NB4 (cell line): ENCODE measurements at regions not wholly inside any gene's neighbourhood (a gene's known extent, or its start where the extent isn't known, plus 50 kb on each side); places are given as distances from the start of the nearest gene placed in this dataset.

ENCODE experiments used
- CTCF ChIP-seq: IDR thresholded peaks from one replicate; pipeline ENCODE4 v1.5.1; 2012; ENCODE audit warnings: low read depth, low read length
- MYC ChIP-seq: IDR thresholded peaks from 2 replicates; pipeline ENCODE4 v1.6.1; 2011; ENCODE audit warnings: low read depth, low read length
- POLR2A ChIP-seq: IDR thresholded peaks from 2 replicates; pipeline ENCODE4 v1.6.1; 2011; ENCODE audit warnings: mild to moderate bottlenecking; ENCODE audit not compliant: insufficient read length; ENCODE audit errors: extremely low read depth

- no peak for TF ChIP-seq POLR2A
- no peak for TF ChIP-seq CTCF
- TF ChIP-seq MYC, result no peak
These were observed 379.2 kb upstream of the ERCC4 start for GRCh38 chr16:13540771-13541170.
